Neutrophil (primary cell): ENCODE measurements at regions not wholly inside any gene's neighbourhood (a gene's known extent, or its start where the extent isn't known, plus 50 kb on each side); places are given as distances from the start of the nearest gene placed in this dataset.

Experiments
- H3K27ac ChIP-seq: fragments of 200-600 bp; sonication (generic); 2 replicates; pipeline ENCODE4 v1.5.1; 2016; ENCODE audit warnings: mild to moderate bottlenecking, moderate library complexity
- H3K27me3 ChIP-seq: fragments of 200-600 bp; sonication (generic); 2 replicates; pipeline ENCODE4 v1.6.0; 2016; ENCODE audit warnings: mild to moderate bottlenecking
- H3K36me3 ChIP-seq: fragments of 200-600 bp; sonication (generic); 2 replicates; pipeline ENCODE4 v1.5.1; 2017
- H3K4me1 ChIP-seq, 2 experiments: fragments of 200-600 bp in 1 of 2; sonication (generic) in 1 of 2; 1 replicate in 1 of 2; 2 replicates in 1 of 2; pipeline versions ENCODE4 v1.5.1 to v1.6.1; 2013 to 2016; ENCODE audit warnings: low read depth in 1 of 2, low read length in 1 of 2, mild to moderate bottlenecking in 1 of 2, moderate library complexity in 1 of 2; ENCODE audit not compliant: control insufficient read depth in 1 of 2, insufficient read depth in 1 of 2
- H3K4me3 ChIP-seq, 2 experiments: fragments of 200-600 bp in 1 of 2; sonication (generic) in 1 of 2; 1 replicate in 1 of 2; 2 replicates in 1 of 2; pipeline ENCODE4 v1.5.1; 2013 to 2016; ENCODE audit warnings: low read depth in 1 of 2, low read length in 1 of 2, mild to moderate bottlenecking in 1 of 2, moderate library complexity in 1 of 2
- H3K9me3 ChIP-seq: fragments of 200-600 bp; sonication (generic); 2 replicates; pipeline ENCODE4 v1.5.1; 2016
- CTCF ChIP-seq: fragments of 200-600 bp; sonication (generic); IDR thresholded peaks from 2 replicates; pipeline ENCODE4 v1.5.1; 2016; ENCODE audit warnings: antibody characterized with exemption

- Histone ChIP-seq H3K4me3 (no peak overlapping the region), H3K27me3 (no peaks in the 10 kb centered on the region), H3K4me1 (no peaks in the 10 kb centered on the region), H3K36me3 (no peaks in the 10 kb centered on the region), H3K9me3 (no peaks in the 10 kb centered on the region), H3K27ac (no peak overlapping the region)
- TF ChIP-seq CTCF, result no peak
Measured at GRCh38 chr1:203567596-203567995, 59.0 kb upstream of the ATP2B4 start.

- H3K4me3 ChIP-seq, result no peak overlapping the region
- no peaks in the 10 kb centered on the region for H3K36me3 ChIP-seq
- no peak overlapping the region for H3K27ac ChIP-seq
- no peaks in the 10 kb centered on the region for H3K4me1 ChIP-seq
- H3K9me3 ChIP-seq, result no peaks in the 10 kb centered on the region
- TF ChIP-seq CTCF, result no peak
- no peaks in the 10 kb centered on the region for H3K27me3 ChIP-seq
Measured at GRCh38 chr1:203569490-203570318, 56.9 kb upstream of the ATP2B4 start.

GRCh38 chr1:203570805-203571204 is 55.8 kb upstream of the ATP2B4 start:
- no peaks in the 10 kb centered on the region for H3K9me3 ChIP-seq
- no peaks in the 10 kb centered on the region for H3K27me3 ChIP-seq
- H3K4me1 ChIP-seq, result no peaks in the 10 kb centered on the region
- no peak for TF ChIP-seq CTCF
- H3K36me3 ChIP-seq, result no peaks in the 10 kb centered on the region
- H3K27ac ChIP-seq, result no peak overlapping the region
- no peak overlapping the region for H3K4me3 ChIP-seq

- Histone ChIP-seq H3K27ac (no peak overlapping the region), H3K4me1 (no peaks in the 10 kb centered on the region), H3K9me3 (no peaks in the 10 kb centered on the region), H3K36me3 (no peaks in the 10 kb centered on the region), H3K4me3 (no peak overlapping the region), H3K27me3 (no peaks in the 10 kb centered on the region)
- TF ChIP-seq CTCF, result no peak
Measured at GRCh38 chr1:203571661-203572060, 55.0 kb upstream of the ATP2B4 start.

GRCh38 chr1:203572134-203572625 is 54.5 kb upstream of the ATP2B4 start:
- Histone ChIP-seq H3K36me3 (no peaks in the 10 kb centered on the region), H3K27ac (no peak overlapping the region), H3K4me3 (no peak overlapping the region), H3K4me1 (no peaks in the 10 kb centered on the region), H3K9me3 (no peaks in the 10 kb centered on the region), H3K27me3 (no peaks in the 10 kb centered on the region)
- no peak for TF ChIP-seq CTCF
